ENCODE measurements at regions not wholly inside any gene's neighbourhood (a gene's known extent, or its start where the extent isn't known, plus 50 kb on each side); places are given as distances from the start of the nearest gene placed in this dataset.

GRCh38 chr3:182124187-182124586 is 412.5 kb downstream of the SOX2 start:
- H3K27me3 Mint-ChIP-seq (ENCODE audit: low read depth in 2 of 2), result no peaks in the 10 kb centered on the region
- H3K27ac ChIP-seq (ENCODE audit: low read length), result no peak overlapping the region
- no peak for DNase-seq
- no peaks in the 10 kb centered on the region for H3K36me3 ChIP-seq (ENCODE audit: control insufficient read depth, insufficient read depth, low read length)
- TF ChIP-seq CTCF (IDR thresholded peaks at IDR 0.05), result no peak
- H3K27ac Mint-ChIP-seq, result no peak overlapping the region
- H3K9me3 Mint-ChIP-seq, result peaks cover 3 to 6% of the 10 kb centered on the region in 2 donors
- no peak overlapping the region for H3K4me3 Mint-ChIP-seq
- H3K36me3 Mint-ChIP-seq, result no peaks in the 10 kb centered on the region
- no peaks in the 10 kb centered on the region for H3K4me1 Mint-ChIP-seq
- no peaks in the 10 kb centered on the region for H3K27me3 ChIP-seq (ENCODE audit: control insufficient read depth, insufficient read depth, low read length)
- H3K9me3 ChIP-seq (ENCODE audit: control insufficient read depth, insufficient read depth, low read length), result no peaks in the 10 kb centered on the region
- intact Hi-C loops (cut with micrococcal nuclease), result no loop called here
- no peak overlapping the region for H3K4me3 ChIP-seq (ENCODE audit: low read length)
- ATAC-seq, result no peak
- 82% methylated on average over 3 of the region's 3 CpGs for WGBS (ENCODE audit: insufficient coverage)
- H3K4me1 ChIP-seq (ENCODE audit: control insufficient read depth, insufficient read depth, low read length), result no peaks in the 10 kb centered on the region

- Histone ChIP-seq H3K4me3 (ENCODE audit: low read length) (no peak overlapping the region), H3K27me3 (ENCODE audit: control insufficient read depth, insufficient read depth, low read length) (no peaks in the 10 kb centered on the region), H3K27ac (ENCODE audit: low read length) (no peak overlapping the region), H3K4me1 (ENCODE audit: control insufficient read depth, insufficient read depth, low read length) (no peaks in the 10 kb centered on the region), H3K9me3 (ENCODE audit: control insufficient read depth, insufficient read depth, low read length) (no peaks in the 10 kb centered on the region), H3K36me3 (ENCODE audit: control insufficient read depth, insufficient read depth, low read length) (no peaks in the 10 kb centered on the region)
- WGBS (ENCODE audit: insufficient coverage), result no CpG with 5 or more reads among the region's 1 CpG
- Mint-ChIP-seq H3K9me3 (peaks cover 3 to 6% of the 10 kb centered on the region in 2 donors), H3K27ac (no peak overlapping the region), H3K36me3 (no peaks in the 10 kb centered on the region), H3K4me3 (no peak overlapping the region), H3K27me3 (ENCODE audit: low read depth in 2 of 2) (no peaks in the 10 kb centered on the region), H3K4me1 (no peaks in the 10 kb centered on the region)
- ATAC-seq, result no peak
- no peak for DNase-seq
- no peak for TF ChIP-seq CTCF (IDR thresholded peaks at IDR 0.05)
- intact Hi-C loops (cut with micrococcal nuclease), result no loop called here
Observed at GRCh38 chr3:182124716-182125115, 413.0 kb downstream of the SOX2 start.

GRCh38 chr3:182129740-182130139 is 418.0 kb downstream of the SOX2 start:
- Mint-ChIP-seq H3K27ac (no peak overlapping the region), H3K4me1 (no peaks in the 10 kb centered on the region), H3K27me3 (ENCODE audit: low read depth in 2 of 2) (no peaks in the 10 kb centered on the region), H3K9me3 (peaks cover 3 to 8% of the 10 kb centered on the region in 2 donors), H3K36me3 (no peaks in the 10 kb centered on the region), H3K4me3 (no peak overlapping the region)
- ATAC-seq (no peak), DNase-seq (no peak)
- intact Hi-C loops (cut with micrococcal nuclease), result no loop called here
- H3K36me3 ChIP-seq (ENCODE audit: control insufficient read depth, insufficient read depth, low read length), result no peaks in the 10 kb centered on the region
- no peak for TF ChIP-seq CTCF (IDR thresholded peaks at IDR 0.05)
- peaks cover under 1% of the 10 kb centered on the region for H3K9me3 ChIP-seq (ENCODE audit: control insufficient read depth, insufficient read depth, low read length)
- no peaks in the 10 kb centered on the region for H3K4me1 ChIP-seq (ENCODE audit: control insufficient read depth, insufficient read depth, low read length)
- 74% methylated on average over 6 of the region's 9 CpGs for WGBS (ENCODE audit: insufficient coverage)
- no peak overlapping the region for H3K4me3 ChIP-seq (ENCODE audit: low read length)
- no peaks in the 10 kb centered on the region for H3K27me3 ChIP-seq (ENCODE audit: control insufficient read depth, insufficient read depth, low read length)
- no peak overlapping the region for H3K27ac ChIP-seq (ENCODE audit: low read length)

DNA sequence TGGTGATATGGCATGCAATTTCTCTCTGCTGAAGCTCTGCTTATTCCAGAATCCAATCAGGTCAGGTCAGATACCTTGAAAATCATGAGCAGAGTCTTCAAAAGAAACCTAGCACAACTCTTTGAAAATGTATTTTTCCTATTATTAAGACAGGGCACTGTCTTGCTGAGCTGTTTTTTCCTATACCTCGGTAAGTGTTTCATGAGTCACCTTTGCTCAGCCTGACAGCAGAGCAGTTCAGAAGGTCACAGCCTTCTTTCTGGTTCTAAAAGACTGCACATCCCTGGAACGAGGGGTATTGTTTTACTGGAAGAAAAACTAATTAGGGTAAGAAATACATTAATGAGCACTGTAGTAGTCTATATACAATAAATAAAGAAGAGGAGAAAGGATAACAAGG is 422.0 kb downstream of the SOX2 start:
- no peak for TF ChIP-seq CTCF (IDR thresholded peaks at IDR 0.05)
- H3K4me3 ChIP-seq (ENCODE audit: low read length), result no peak overlapping the region
- Mint-ChIP-seq H3K36me3 (no peaks in the 10 kb centered on the region), H3K27me3 (ENCODE audit: low read depth in 2 of 2) (no peaks in the 10 kb centered on the region), H3K27ac (no peak overlapping the region), H3K4me3 (no peak overlapping the region), H3K9me3 (peaks cover 0 to 2% of the 10 kb centered on the region in 2 donors), H3K4me1 (no peaks in the 10 kb centered on the region)
- intact Hi-C loops (cut with micrococcal nuclease), result no loop called here
- ATAC-seq (no peak), DNase-seq (no peak)
- H3K9me3 ChIP-seq (ENCODE audit: control insufficient read depth, insufficient read depth, low read length), result peaks cover 2% of the 10 kb centered on the region
- no peak overlapping the region for H3K27ac ChIP-seq (ENCODE audit: low read length)
- H3K27me3 ChIP-seq (ENCODE audit: control insufficient read depth, insufficient read depth, low read length), result no peaks in the 10 kb centered on the region
- H3K36me3 ChIP-seq (ENCODE audit: control insufficient read depth, insufficient read depth, low read length), result no peaks in the 10 kb centered on the region
- H3K4me1 ChIP-seq (ENCODE audit: control insufficient read depth, insufficient read depth, low read length), result no peaks in the 10 kb centered on the region
- 68% methylated on average over 2 of the region's 2 CpGs for WGBS (ENCODE audit: insufficient coverage)
